DOHH2 (cell line): ENCODE measurements at regions not wholly inside any gene's neighbourhood (a gene's known extent, or its start where the extent isn't known, plus 50 kb on each side); places are given as distances from the start of the nearest gene placed in this dataset.

ENCODE experiments used
- H3F3A ChIP-seq: fragments of 200-600 bp; sonication (generic), shearing (Covaris generic); 2 replicates; pipeline ENCODE4 v1.6.0; 2016; ENCODE audit warnings: antibody characterized with exemption, mild to moderate bottlenecking; ENCODE audit not compliant: control insufficient read depth, insufficient read depth
- H3K27ac ChIP-seq: fragments of 200-600 bp; sonication (generic); 2 replicates; pipeline ENCODE4 v1.5.1; 2014; ENCODE audit warnings: low read depth, mild to moderate bottlenecking, low read length, moderate library complexity
- H3K27me3 ChIP-seq: fragments of 200-600 bp; sonication (generic); 2 replicates; pipeline ENCODE4 v1.6.1; 2014; ENCODE audit warnings: mild to moderate bottlenecking, low read length, mixed read lengths; ENCODE audit not compliant: control insufficient read depth
- H3K36me3 ChIP-seq: fragments of 200-600 bp; sonication (generic); 2 replicates; pipeline ENCODE4 v1.6.1; 2014; ENCODE audit warnings: mild to moderate bottlenecking, low read length, moderate library complexity, mixed read lengths; ENCODE audit not compliant: control insufficient read depth
- H3K4me1 ChIP-seq: fragments of 200-600 bp; sonication (generic); 2 replicates; pipeline ENCODE4 v1.6.1; 2014; ENCODE audit warnings: mild to moderate bottlenecking, low read length, mixed read lengths; ENCODE audit not compliant: control insufficient read depth
- H3K4me2 ChIP-seq: fragments of 200-600 bp; sonication (generic); 2 replicates; pipeline ENCODE4 v1.6.0; 2014; ENCODE audit warnings: mild to moderate bottlenecking, low read length, moderate library complexity
- H3K4me3 ChIP-seq: fragments of 200-600 bp; sonication (generic); 2 replicates; pipeline ENCODE4 v1.5.1; 2014; ENCODE audit warnings: mild to moderate bottlenecking, low read length, mixed read lengths
- H3K79me2 ChIP-seq: fragments of 200-600 bp; sonication (generic); 2 replicates; pipeline ENCODE4 v1.6.1; 2014; ENCODE audit warnings: mild to moderate bottlenecking, low read length, mixed read lengths; ENCODE audit not compliant: control insufficient read depth
- H3K9me2 ChIP-seq: fragments of 200-600 bp; sonication (generic); replicated peaks from 2 replicates; pipeline ENCODE4 v1.6.1; 2014; ENCODE audit warnings: mild to moderate bottlenecking, low read length, mixed read lengths; ENCODE audit not compliant: control insufficient read depth
- H3K9me3 ChIP-seq: fragments of 200-600 bp; sonication (generic); 2 replicates; pipeline ENCODE4 v1.6.1; 2014; ENCODE audit warnings: antibody characterized with exemption, low read length, mixed read lengths; ENCODE audit not compliant: control insufficient read depth, insufficient read depth
- H4K20me1 ChIP-seq: fragments of 200-600 bp; sonication (generic); 2 replicates; pipeline ENCODE4 v1.6.0; 2014; ENCODE audit warnings: low read depth, mild to moderate bottlenecking, antibody characterized with exemption, low read length, moderate library complexity; ENCODE audit not compliant: control insufficient read depth, insufficient read depth
- CTCF ChIP-seq: fragments of 200-600 bp; sonication (generic); IDR thresholded peaks from one replicate; pipeline ENCODE4 v1.5.1; 2014; ENCODE audit warnings: antibody characterized with exemption, mild to moderate bottlenecking, low read depth, low read length; ENCODE audit not compliant: poor library complexity, severe bottlenecking
- EZH2phosphoT487 ChIP-seq: fragments of 200-600 bp; sonication (generic); IDR thresholded peaks from 2 replicates; pipeline ENCODE4 v1.6.1; 2017; ENCODE audit warnings: borderline replicate concordance, mild to moderate bottlenecking, antibody characterized with exemption, low read length, moderate library complexity, mixed read lengths

- Histone ChIP-seq H3K4me3 (no peak overlapping the region), H3K27ac (no peak overlapping the region), H3K9me3 (no peaks in the 10 kb centered on the region), H3K36me3 (no peaks in the 10 kb centered on the region), H3K79me2 (no peaks in the 10 kb centered on the region), H3K9me2 (no peaks in the 10 kb centered on the region), H3K27me3 (peaks cover 7% of the 10 kb centered on the region), H3F3A (no peaks in the 10 kb centered on the region), H3K4me1 (no peaks in the 10 kb centered on the region), H4K20me1 (no peaks in the 10 kb centered on the region), H3K4me2 (no peak overlapping the region)
- TF ChIP-seq CTCF, result no peak
- no peak for TF ChIP-seq EZH2phosphoT487
Observed at GRCh38 chr10:6794441-6794840, 214.4 kb upstream of the PRKCQ start.

- TF ChIP-seq CTCF, result no peak
- TF ChIP-seq EZH2phosphoT487, result no peak
- no peak overlapping the region for H3K27ac ChIP-seq
Observed at GRCh38 chr10:6788731-6789130, 208.7 kb upstream of the PRKCQ start.

GRCh38 chr10:6788231-6788630 is 208.2 kb upstream of the PRKCQ start:
- H3K4me3 ChIP-seq, result no peak overlapping the region
- H3K27me3 ChIP-seq, result peaks cover 7% of the 10 kb centered on the region
- no peak overlapping the region for H3K27ac ChIP-seq

More at GRCh38 chr10:6788731-6789130, 208.7 kb upstream of the PRKCQ start:
- Histone ChIP-seq H3K9me2 (no peaks in the 10 kb centered on the region), H3K4me3 (no peak overlapping the region), H3K9me3 (no peaks in the 10 kb centered on the region), H3K27me3 (peaks cover 7% of the 10 kb centered on the region), H4K20me1 (no peaks in the 10 kb centered on the region), H3F3A (no peaks in the 10 kb centered on the region), H3K4me2 (no peak overlapping the region), H3K4me1 (no peaks in the 10 kb centered on the region), H3K36me3 (no peaks in the 10 kb centered on the region), H3K79me2 (no peaks in the 10 kb centered on the region)

More at GRCh38 chr10:6788231-6788630, 208.2 kb upstream of the PRKCQ start:
- Histone ChIP-seq H3K79me2 (no peaks in the 10 kb centered on the region), H3K9me2 (no peaks in the 10 kb centered on the region), H3K4me2 (no peak overlapping the region), H3F3A (no peaks in the 10 kb centered on the region), H3K9me3 (no peaks in the 10 kb centered on the region), H4K20me1 (no peaks in the 10 kb centered on the region), H3K36me3 (no peaks in the 10 kb centered on the region), H3K4me1 (no peaks in the 10 kb centered on the region)
- TF ChIP-seq EZH2phosphoT487 (no peak), CTCF (no peak)
